DND-41 (cell line): ENCODE measurements at regions not wholly inside any gene's neighbourhood (a gene's known extent, or its start where the extent isn't known, plus 50 kb on each side); places are given as distances from the start of the nearest gene placed in this dataset.

Source experiments
- ATAC-seq: fragments of 200-7000 bp; cut with Tn5 transposase; 3 replicates; pipeline ENCODE4 v1.9.1; 2021; ENCODE audit warnings: low read depth; ENCODE audit not compliant: insufficient read depth
- DNase-seq: peaks from one replicate; pipeline ENCODE4 v3.0.0-alpha.2; 2020
- H2AFZ ChIP-seq: 2 replicates; pipeline ENCODE4 v1.6.0; 2012; ENCODE audit warnings: low read depth, low read length
- H3K27ac ChIP-seq: 2 replicates; pipeline ENCODE4 v1.5.1; 2012; ENCODE audit warnings: low read length, inconsistent platforms
- H3K27me3 ChIP-seq: fragments of 200-600 bp; sonication (generic); 2 replicates; pipeline ENCODE4 v1.6.0; 2012; ENCODE audit warnings: low read length, mild to moderate bottlenecking, inconsistent platforms; ENCODE audit not compliant: insufficient read depth, poor library complexity
- H3K36me3 ChIP-seq: 2 replicates; pipeline ENCODE4 v1.5.1; 2012; ENCODE audit warnings: low read length, inconsistent platforms; ENCODE audit not compliant: insufficient read depth
- H3K4me1 ChIP-seq: 2 replicates; pipeline ENCODE4 v1.5.1; 2012; ENCODE audit warnings: mild to moderate bottlenecking, low read length; ENCODE audit not compliant: insufficient read depth
- H3K4me2 ChIP-seq: 2 replicates; pipeline ENCODE4 v1.6.0; 2012; ENCODE audit warnings: mild to moderate bottlenecking, moderate library complexity, low read length, inconsistent platforms; ENCODE audit not compliant: insufficient read depth
- H3K4me3 ChIP-seq, 2 experiments: fragments of 200-600 bp in 1 of 2; shearing (Covaris generic) in 1 of 2; 2 replicates each; pipeline ENCODE4 v1.5.1; 2012 to 2016; ENCODE audit warnings: inconsistent platforms in 2 of 2, low read length in 2 of 2, mild to moderate bottlenecking in 2 of 2, low read depth in 1 of 2, moderate library complexity in 1 of 2
- H3K79me2 ChIP-seq: 2 replicates; pipeline ENCODE4 v1.6.0; 2012; ENCODE audit warnings: low read length, inconsistent platforms; ENCODE audit not compliant: insufficient read depth
- H3K9ac ChIP-seq: 2 replicates; pipeline ENCODE4 v1.6.0; 2012; ENCODE audit warnings: low read depth, mild to moderate bottlenecking, inconsistent platforms, low read length, moderate library complexity
- H3K9me3 ChIP-seq: 2 replicates; pipeline ENCODE4 v1.5.1; 2012; ENCODE audit warnings: low read length, moderate library complexity, mild to moderate bottlenecking, inconsistent platforms; ENCODE audit not compliant: insufficient read depth, severe bottlenecking
- H4K20me1 ChIP-seq: 2 replicates; pipeline ENCODE4 v1.6.0; 2012; ENCODE audit warnings: low read length; ENCODE audit not compliant: insufficient read depth
- CTCF ChIP-seq: IDR thresholded peaks from 2 replicates; pipeline ENCODE4 v1.5.1; 2012; ENCODE audit warnings: borderline replicate concordance, low read length, moderate library complexity, mild to moderate bottlenecking; ENCODE audit not compliant: poor library complexity, severe bottlenecking; ENCODE audit errors: extremely low read depth
- EZH2 ChIP-seq: IDR thresholded peaks from 3 replicates; pipeline ENCODE4 v1.6.1; 2012; ENCODE audit warnings: borderline replicate concordance, low read depth, mild to moderate bottlenecking, moderate library complexity, low read length, inconsistent platforms; ENCODE audit not compliant: severe bottlenecking

GRCh38 chr4:124869961-124870495 lies 157.5 kb upstream of the ANKRD50 start:
- Histone ChIP-seq H3K4me2 (no peak overlapping the region), H4K20me1 (no peaks in the 10 kb centered on the region), H3K27me3 (no peaks in the 10 kb centered on the region), H3K27ac (no peak overlapping the region), H3K9me3 (no peaks in the 10 kb centered on the region), H2AFZ (no peak overlapping the region), H3K79me2 (no peaks in the 10 kb centered on the region), H3K9ac (no peak overlapping the region), H3K36me3 (no peaks in the 10 kb centered on the region), H3K4me3 (no peak overlapping the region), H3K4me1 (no peaks in the 10 kb centered on the region)
- TF ChIP-seq CTCF, result no peak
- TF ChIP-seq EZH2, result no peak
- ATAC-seq, result no peak
- no peak for DNase-seq

GRCh38 chr4:124868495-124868894 lies 156.0 kb upstream of the ANKRD50 start:
- Histone ChIP-seq H3K4me1 (no peaks in the 10 kb centered on the region), H3K27ac (no peak overlapping the region), H4K20me1 (no peaks in the 10 kb centered on the region), H3K9ac (no peak overlapping the region), H3K27me3 (no peaks in the 10 kb centered on the region), H3K79me2 (no peaks in the 10 kb centered on the region), H3K36me3 (no peaks in the 10 kb centered on the region), H2AFZ (no peak overlapping the region), H3K9me3 (no peaks in the 10 kb centered on the region), H3K4me3 (no peak overlapping the region), H3K4me2 (no peak overlapping the region)
- ATAC-seq (no peak), DNase-seq (no peak)
- no peak for TF ChIP-seq EZH2
- TF ChIP-seq CTCF, result no peak

GRCh38 chr4:124867536-124867935 lies 155.0 kb upstream of the ANKRD50 start:
- no peak for ATAC-seq
- H3K9ac ChIP-seq, result no peak overlapping the region
- no peak overlapping the region for H3K4me3 ChIP-seq
- no peaks in the 10 kb centered on the region for H3K36me3 ChIP-seq
- TF ChIP-seq EZH2, result no peak
- no peaks in the 10 kb centered on the region for H4K20me1 ChIP-seq
- no peak overlapping the region for H2AFZ ChIP-seq
- H3K4me1 ChIP-seq, result no peaks in the 10 kb centered on the region
- no peaks in the 10 kb centered on the region for H3K27me3 ChIP-seq
- H3K9me3 ChIP-seq, result no peaks in the 10 kb centered on the region
- no peak overlapping the region for H3K27ac ChIP-seq
- H3K4me2 ChIP-seq, result no peak overlapping the region
- no peaks in the 10 kb centered on the region for H3K79me2 ChIP-seq
- no peak for DNase-seq

- no peak overlapping the region for H3K4me3 ChIP-seq
- H3K4me2 ChIP-seq, result no peak overlapping the region
- no peaks in the 10 kb centered on the region for H4K20me1 ChIP-seq
- no peaks in the 10 kb centered on the region for H3K79me2 ChIP-seq
- ATAC-seq, result no peak
- no peaks in the 10 kb centered on the region for H3K27me3 ChIP-seq
- H2AFZ ChIP-seq, result no peak overlapping the region
- H3K4me1 ChIP-seq, result no peaks in the 10 kb centered on the region
- H3K9ac ChIP-seq, result no peak overlapping the region
- no peaks in the 10 kb centered on the region for H3K9me3 ChIP-seq
- no peak overlapping the region for H3K27ac ChIP-seq
- DNase-seq, result no peak
- TF ChIP-seq EZH2 (no peak), CTCF (no peak)
- no peaks in the 10 kb centered on the region for H3K36me3 ChIP-seq
Measured at GRCh38 chr4:124866301-124866700, 153.8 kb upstream of the ANKRD50 start.
